GM21423 (cell line): ENCODE measurements at regions not wholly inside any gene's neighbourhood (a gene's known extent, or its start where the extent isn't known, plus 50 kb on each side); places are given as distances from the start of the nearest gene placed in this dataset.

Experiments used
- ATAC-seq: cut with Tn5 transposase; IDR thresholded peaks from one replicate; pipeline ENCODE4 v1.9.1; 2021; ENCODE audit warnings: mild to moderate bottlenecking, moderate library complexity; ENCODE audit not compliant: unreplicated experiment

- no peak for ATAC-seq
Measured at GRCh38 chr3:109532257-109533216, 195.2 kb upstream of the DPPA4 start.

DNA sequence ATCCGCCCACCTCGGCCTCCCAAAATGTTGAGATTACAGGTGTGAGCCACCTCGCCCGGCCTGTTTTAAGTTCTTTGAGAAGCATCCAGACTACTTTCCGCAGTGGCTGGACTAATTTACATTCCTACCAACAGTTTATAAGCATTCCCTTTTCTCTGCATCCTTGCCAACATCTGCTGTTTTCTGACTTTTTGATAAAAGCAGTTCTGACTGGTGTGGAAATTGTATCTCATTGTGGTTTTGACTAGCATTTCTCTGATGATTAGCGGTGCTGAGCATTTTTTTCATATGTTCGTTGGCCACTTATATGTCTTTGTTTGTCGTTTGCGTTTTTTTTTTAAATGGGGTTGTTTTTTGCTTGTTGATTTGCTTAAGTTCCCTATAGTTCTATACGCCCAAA lies 208.4 kb upstream of the DPPA4 start:
- ATAC-seq, result no peak

- ATAC-seq, result no peak
Measured at GRCh38 chr3:109548192-109548938, 211.0 kb upstream of the DPPA4 start.

GRCh38 chr3:109553591-109554371 lies 216.4 kb upstream of the DPPA4 start:
- no peak for ATAC-seq

- ATAC-seq, result no peak
Measured at GRCh38 chr3:109559389-109559788, 222.0 kb upstream of the DPPA4 start.

DNA sequence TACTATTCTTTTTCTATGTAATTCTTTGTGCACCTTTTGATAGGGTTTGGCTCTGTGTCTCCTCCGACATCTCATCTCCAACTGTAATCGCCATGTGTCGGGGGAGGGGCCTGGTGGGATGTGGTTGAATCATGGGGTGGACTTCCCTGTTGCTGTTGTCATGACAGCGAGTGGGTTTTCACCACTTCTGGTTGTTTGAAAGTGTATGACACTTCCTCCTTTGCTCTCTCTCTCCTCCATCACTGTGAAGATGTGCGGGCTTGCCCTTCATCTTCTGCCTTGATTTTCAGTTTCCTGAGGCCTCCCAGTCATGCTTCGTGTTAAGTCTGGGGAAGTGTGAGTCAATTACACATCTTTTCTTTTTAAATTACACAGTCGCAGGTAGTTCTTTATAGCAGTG lies 225.8 kb upstream of the DPPA4 start:
- ATAC-seq, result no peak

DNA sequence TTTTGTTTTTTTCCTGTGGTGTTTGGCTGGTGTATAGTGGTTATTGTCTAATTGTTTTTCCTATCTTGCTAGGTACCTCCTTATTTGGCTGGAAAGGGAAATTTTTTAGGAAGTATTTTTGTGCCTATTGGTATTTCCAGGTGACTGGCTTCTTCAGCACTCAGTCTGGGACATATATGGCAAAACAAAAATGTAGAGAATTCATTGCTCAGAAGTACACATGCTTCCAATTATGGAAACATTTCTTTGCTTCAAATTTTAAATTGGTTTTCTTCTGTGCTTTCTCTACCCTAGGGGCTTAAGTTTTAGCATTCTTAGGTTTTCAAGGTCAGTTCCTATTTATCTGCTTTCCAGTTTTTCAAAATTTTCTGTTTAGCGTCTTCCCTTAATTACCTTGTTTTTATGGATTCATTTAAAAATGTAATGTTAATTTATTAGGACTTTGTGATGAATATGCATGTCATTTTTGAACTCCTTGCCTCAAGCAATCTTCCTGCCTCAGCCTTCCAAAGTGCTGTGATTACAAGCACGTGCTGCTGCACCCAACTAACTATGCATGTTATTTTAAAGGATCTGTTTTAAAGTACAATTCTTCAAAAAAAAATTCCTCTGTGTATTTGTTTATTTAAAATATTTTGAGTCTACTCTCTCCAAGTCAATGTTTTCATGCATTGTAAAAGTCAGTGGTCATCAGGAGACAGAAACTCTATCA lies 231.9 kb upstream of the DPPA4 start:
- ATAC-seq, result no peak

DNA sequence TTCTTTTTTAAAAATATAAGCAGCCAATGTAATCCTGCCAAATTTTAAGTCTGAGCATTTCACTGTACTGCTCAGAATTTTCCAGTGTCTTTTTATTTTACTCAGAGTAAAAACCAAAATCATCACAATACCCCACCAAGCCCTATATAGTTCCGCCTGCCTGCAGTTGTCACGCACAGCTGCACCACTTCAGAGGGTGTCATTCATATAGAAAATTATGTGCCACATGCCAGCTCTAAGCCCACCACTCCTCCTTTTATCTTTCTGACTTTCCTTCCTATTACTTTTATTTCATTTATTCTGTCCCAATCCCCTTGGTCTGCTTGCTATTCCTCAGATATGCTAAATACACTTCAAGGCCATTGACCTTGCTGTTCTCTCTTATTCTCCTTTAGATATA lies 233.1 kb upstream of the DPPA4 start:
- ATAC-seq, result no peak

DNA sequence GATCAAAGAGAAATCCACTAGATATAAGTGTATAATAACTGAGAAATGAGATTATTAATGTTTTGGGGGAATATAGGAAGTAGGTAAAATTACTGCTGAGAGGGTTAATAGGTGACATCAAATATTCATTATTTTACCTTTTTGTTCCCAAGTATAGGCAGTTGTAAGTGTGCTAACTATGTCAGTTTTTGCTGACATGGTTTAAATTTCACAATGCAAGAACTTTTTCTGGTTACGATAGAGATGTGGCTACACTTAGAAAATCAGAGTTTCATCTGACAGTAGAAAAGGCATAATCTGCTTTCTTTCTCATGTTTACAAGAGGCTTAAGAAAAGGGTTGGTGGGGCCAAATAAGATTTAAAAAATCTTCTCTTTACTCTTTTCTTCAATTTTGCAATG lies 235.0 kb upstream of the DPPA4 start:
- no peak for ATAC-seq

DNA sequence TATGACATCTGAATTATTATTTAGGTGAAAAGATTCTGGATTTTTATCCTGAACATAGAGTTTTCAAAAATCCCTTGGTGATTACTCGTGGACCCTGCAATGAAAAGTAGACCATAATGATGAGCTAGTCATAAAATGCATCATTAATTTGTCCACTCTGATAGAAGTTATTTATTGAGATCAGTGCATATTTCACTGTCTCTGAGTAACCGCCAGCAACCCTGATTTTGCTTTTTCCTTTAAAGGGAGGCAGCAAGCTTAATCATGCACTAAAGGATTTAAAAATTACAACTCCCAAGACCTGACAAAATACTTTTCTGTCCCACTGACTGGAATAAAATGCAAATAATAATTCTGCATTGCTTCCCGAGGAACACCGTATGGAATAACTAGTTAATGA lies 259.6 kb upstream of the DPPA4 start:
- ATAC-seq, result no peak

GRCh38 chr3:109597444-109597843 lies 260.1 kb upstream of the DPPA4 start:
- no peak for ATAC-seq

DNA sequence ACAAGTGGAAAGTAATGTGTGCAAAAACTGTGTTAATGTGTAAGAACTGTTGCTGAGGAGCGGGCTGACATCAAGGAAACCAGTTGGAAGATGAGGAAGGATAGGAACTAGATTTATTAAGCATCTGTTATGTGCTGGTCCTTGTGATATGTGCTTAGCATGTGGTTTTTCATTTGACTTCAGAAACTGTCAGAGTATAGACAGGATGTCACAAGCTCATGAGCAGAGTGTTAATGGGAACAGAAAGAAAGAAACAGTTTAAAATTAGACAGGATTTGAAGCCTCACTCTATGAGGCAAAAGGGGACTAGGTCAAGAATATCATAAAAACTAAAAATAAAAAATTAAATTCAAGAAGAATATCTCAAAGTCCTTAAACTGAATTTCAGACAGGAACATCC lies 270.6 kb upstream of the DPPA4 start:
- no peak for ATAC-seq

DNA sequence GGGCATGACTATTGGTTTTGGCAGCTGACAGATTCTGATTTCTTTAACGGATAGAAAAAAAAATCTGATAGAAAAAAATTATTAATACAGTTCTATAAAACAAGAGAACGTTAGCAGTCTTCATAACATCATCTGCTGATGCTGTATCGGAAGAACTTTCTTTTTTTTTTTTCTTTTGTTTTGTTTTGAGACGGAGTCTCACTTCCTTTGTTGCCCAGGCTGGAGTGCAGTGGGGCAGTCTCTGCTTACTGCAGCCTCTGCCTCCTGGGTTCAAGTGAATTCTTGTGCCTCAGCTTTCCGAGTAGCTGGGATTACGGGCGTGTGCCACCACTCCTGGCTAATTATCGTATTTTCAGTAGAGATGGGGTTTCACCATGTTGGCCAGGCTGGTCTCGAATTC lies 271.2 kb upstream of the DPPA4 start:
- ATAC-seq, result no peak

DNA sequence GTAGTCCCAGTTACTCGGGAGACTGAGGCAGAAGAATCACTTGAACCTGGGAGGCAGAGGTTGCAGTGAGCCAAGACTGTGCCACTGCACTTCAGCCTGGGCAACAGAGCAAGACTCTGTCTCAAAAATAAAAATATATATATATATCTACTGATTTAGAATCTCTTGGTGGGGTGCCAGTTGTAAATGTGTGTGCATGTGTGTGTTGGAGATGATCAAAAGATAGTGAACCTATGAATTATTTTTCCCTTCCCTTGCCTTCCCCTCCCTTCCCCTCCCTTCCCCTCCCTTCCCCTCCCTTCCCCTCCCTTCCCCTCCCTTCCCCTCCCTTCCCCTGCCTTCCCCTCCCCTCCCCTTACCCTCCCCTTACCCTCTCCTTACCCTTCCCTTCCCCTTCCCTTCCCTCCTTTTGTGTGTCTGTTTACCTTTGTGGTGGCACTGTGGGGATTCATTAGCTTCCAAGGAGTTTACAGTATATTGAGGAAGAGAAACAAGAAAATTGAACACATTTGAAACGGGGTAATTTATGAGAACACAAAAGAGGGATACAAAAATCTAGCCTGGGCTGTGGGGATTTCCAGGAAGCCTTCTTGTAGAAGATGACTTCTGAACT lies 281.5 kb upstream of the DPPA4 start:
- no peak for ATAC-seq

GRCh38 chr3:109631897-109632296 lies 294.6 kb upstream of the DPPA4 start:
- ATAC-seq, result no peak

DNA sequence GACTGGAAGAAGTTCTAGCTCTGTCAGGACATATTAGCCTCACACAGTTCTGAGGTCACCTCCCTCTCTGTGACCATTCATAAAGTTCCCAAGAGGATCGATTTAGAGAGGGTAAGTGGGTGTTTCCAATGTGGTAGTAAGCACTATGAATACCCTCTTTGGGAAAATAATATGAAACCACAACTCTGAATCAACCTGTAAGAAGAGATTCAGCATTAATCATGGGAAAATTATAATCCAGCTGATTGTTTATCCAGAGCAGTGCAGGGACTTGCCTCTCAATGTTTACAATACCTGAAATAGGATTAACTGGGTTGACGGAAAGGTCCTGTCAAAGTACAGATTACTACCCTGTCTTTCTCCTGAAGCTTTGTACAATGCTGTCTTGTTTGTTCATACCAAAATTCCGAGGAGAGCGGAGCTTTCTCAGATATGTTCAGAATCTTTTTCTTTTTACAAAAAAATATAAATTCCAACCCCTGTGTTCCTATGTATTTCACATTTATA lies 302.9 kb upstream of the DPPA4 start:
- ATAC-seq, result no peak

DNA sequence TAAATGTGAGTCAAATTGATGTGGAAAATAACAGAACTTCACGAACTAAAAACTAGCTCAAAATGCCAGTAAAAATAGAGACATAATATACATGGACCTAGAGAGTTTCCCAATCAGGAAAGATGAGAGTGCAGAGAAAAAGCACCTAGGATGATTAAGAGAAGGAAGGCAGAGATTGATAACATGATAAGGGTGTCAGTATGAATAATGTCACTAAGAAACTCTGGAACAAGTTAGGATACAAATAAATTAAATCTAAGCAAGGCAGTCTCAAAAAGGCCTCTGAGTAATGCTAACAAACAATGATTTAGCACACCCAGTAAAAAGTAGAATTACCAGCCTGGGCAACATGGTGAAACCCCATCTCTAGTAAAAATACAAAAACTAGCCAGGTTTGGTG lies 304.7 kb upstream of the DPPA4 start:
- no peak for ATAC-seq

DNA sequence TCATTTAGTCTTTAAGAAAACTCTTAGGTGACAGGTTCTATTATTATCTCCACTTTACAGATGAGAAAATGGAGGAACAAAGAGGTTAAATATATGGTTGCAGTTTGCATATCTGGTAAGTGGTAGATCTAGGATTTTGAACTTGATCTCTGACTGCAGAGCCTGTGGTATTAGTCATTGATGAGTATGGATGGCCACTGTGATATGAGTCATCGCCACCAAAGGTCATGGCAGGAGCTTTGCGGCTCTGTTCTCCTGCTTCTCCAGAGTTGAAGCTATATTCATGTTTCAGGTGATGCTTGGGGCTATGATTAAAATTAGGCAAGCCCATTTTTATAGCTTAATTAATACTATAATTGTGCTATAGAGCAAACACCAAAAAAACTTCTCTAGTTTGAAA lies 306.2 kb upstream of the DPPA4 start:
- no peak for ATAC-seq

DNA sequence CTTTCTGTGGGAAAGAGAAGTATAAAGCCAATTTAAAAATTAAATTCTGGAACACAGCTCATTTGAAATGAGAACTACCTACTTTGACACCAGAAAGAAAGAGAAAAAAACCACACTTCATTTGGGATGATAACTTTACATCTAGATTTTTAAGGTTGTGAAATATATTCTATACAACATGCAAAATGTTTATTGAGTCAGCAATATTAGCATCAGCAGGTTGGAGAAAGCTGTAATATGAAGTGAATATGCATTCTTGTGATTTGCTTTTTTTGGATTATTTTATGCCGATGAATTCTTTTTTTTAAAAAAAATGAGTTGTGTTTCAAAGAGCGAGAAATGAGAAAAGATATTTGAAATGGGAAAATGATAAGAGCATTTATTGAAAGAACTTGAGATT lies 307.0 kb upstream of the DPPA4 start:
- ATAC-seq, result no peak

DNA sequence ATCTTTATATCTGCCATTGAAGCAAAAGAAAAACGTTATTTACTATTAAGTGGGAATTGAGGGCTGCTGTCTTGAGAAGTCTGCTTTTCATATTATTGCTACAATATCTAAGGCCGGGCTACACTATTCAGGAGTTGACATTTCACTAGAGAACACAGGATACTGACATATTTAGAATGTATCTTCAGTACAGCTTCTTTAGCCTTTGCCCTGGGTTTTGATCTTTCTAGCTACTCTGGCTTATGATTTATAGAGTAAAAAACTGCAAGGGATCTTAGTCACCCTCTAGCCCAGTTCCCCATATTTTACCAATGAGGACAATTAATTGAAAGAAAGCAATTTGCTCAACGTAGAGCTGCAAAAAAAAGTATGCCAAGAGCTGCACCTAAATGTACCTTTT lies 307.4 kb upstream of the DPPA4 start:
- no peak for ATAC-seq
